ENCODE measurements at regions not wholly inside any gene's neighbourhood (a gene's known extent, or its start where the extent isn't known, plus 50 kb on each side); places are given as distances from the start of the nearest gene placed in this dataset.
A peak's percentile ranks its signal among the peaks of the same experiment; 100 is the strongest.
"Not testable (repeated sequence)": the region's sequence is repeated elsewhere in the genome, so short reads cannot be mapped to it uniquely, and the experiment has no call there.

DNA sequence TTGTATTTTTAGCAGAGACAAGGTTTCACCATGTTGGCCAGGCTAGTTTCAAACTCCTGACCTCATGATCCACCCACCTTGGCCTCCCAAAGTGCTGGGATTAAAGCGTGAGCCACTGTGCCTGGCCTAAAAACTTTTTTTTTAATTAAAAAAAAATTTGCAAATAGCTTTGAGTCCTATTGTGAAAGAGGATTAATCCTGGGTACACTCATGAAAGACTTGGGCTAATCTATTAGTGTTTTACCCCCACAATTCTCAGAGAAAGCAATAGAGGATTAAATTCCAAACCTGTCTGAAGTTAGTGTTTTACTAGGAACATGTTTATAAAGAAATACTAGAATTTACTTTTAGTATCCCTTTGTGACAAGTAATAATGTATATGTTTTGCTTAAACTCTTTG, 76.9 kb upstream of the ITGB1 start:
- DNase-seq, result no peak

DNA sequence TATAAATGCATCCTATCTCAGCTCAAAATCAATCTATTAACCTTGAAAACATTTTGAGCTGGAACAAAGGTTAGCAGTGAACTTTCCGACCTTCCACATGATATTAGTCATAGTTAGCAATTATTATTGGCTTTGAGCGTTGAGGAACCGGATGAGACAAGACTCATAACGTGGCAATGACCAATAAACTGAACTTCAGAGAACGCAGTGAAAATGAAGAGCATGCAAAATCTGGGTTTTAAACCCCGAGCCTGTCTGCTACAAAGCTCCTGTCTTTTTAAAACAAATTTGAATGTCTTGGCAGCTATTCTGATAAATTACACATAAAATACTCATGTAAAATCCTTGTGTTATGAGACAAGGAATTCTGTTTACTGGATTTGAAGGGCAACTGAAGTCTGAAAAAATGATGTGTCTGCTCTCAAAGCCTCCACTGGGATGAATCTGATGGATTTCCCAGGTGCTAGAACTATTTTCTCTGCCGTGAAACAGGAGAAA, 74.7 kb upstream of the ITGB1 start:
- no peak for DNase-seq

DNA sequence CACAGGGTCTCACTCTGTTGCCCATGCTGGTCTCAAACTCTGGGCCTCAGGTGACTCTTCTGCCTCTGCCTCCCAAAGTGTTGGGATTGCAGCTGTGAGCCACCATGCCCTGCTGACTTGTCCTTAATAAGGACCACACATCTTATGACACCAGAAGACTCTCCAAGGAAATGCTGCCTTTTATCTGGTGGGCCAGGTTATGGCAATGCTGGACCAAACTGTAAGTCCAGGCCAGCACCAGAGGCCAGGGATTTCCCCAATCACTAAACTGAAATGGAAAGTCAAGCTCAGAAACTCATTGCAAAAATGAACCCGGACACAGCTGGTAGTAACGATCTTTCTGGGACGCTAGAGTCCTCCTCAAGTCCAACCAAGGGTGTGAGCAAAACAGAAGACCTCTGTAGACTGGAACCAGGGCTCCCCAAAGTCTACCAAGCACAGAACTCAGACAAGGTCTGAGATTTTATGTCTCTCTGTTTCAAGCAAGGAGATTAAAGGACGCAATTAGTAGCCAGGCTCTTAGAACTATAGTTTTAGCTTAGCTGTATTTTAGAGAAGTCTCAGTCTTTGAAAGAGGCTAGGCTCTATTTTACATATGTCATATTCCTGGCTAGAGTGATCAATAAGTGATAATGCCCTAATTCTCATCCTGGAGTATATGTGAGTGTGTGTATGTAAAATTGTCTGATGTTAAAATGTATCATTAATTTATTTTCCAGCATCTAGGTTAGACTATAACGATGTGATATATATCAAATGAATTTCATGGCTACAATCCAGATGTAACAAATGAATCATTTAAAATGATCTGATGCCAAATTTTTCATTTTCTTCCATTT, 74.0 kb upstream of the ITGB1 start:
- no peak for DNase-seq

DNA sequence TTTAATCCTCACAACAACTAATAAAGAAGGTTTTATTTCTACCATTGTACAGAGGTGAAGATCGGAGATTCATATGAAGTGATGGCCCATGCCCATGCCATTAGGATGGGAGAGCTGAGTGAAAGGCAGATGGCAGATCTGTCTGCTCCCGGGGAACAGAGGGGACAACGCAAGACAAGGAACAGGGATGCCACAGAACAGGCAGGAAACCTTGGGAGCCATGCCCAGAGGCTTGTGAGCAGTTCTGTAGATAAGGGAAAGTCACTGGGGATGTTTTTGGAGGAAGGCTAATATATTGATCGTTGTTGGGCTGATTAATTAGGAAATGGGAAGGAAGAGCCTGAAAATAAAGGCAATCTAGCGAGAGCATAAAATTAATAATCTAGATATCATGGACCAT, 73.1 kb upstream of the ITGB1 start:
- DNase-seq, result no peak

DNA sequence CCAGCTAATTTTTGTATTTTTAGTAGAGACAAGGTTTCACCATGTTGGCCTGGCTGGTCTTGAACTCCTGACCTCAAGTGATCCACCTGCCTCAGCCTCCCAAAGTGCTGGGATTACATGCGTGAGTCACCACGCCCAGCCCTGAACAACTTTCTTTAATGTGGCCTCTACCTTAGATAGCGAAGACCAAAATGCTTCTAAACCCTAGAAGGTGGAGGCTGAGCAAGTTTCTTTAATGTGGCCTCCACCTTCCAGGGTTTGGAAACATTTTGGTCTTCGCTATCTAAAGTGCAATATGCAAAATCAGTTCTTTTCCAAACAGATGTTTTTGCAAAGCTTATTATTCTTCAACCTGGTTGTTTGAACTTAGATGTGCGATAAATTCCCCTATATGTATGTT, 70.5 kb upstream of the ITGB1 start:
- DNase-seq, result not testable (repeated sequence)

DNA sequence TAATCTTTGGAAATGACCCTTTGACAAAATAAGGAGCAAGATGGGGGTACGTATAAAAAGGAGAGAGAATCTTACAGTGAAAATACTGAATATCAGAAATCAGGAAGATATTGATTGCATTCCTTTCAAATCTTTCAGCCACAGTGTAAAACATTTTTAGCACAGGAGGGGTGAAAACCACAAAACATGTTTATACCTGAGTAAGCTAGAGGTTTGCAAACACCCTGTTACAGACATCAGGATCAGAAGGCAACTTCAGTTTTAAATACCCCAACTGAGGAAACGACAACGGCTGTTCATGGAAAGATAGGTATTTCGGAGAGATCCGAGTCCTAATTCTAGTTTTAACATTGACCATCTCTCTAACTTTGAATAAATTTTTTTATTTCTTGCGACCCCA, 69.1 kb upstream of the ITGB1 start:
- no peak for DNase-seq

DNA sequence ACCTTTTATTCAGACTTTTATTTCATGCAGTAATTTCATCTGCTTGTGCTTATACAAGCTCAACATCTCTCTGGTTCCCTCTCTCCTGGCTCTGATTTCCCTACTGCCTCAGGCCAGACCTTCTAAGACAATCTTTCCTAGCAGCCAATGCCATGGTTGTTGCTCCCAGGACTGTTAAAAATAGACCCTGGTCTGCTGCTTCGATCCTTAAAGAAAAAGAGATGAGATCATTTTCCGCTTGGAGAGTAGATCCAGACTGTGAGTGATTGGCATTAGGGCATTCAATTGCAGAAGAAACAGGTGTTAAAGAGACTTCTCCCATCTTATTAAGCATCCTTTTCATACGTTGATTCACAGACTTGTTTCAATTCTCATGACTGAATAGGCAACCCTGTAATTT, 68.4 kb upstream of the ITGB1 start:
- DNase-seq, result no peak

DNA sequence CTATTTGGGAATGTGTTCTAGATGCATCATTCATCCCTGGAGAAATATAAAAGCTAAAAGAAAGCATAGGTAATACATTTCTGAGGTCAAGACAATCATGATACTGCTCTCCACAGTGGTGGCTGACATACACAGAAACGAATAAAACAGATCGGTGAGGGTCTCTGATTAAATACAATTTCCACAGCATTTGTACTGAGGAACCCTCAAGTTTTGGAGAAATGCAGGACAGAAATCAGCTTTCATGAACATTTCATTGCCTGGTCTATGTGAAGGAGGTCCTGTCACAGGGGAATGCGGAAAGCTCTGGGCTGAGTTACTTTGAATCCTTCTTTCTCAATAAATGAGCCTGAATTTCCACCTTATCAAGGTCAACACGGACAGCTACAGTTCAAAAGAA, 67.9 kb upstream of the ITGB1 start:
- no peak for DNase-seq

DNA sequence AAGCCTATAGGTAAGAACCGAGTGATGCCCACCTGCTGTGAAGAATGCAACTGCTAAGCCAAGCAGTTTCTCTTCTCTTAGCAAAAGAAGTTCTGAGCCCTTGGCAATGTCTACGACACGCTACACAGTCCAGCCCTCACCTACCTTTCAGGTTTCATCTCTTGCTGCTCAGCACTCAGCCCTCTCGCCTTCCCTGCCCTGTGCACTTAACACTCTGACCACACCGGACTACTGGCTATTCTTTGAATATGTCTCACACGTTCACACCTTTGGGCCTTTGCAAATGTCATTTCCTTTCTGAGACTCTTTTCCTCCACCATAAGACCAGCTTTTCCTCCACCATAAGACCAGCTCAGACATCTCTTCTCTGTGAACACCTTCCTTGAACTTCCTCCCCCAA, 67.0 kb upstream of the ITGB1 start:
- no peak for DNase-seq

DNA sequence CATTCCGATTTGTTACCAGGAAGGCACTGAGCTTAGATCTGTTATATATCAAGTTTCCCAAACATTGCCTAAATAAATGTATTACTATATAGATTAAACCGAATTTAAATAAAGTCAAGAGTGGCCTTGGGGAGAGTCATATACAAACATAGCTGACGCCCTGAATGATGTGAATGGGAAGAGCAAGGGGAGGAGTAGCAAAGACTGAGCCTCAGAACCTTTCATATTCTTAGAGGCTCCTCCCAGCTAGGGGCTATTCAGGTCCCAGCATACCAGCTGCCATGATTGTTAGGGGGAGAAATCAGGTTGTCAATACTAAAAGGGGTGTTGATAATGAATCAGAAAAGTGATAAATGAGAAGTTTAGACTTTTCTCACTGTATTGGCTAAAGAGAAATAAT, 64.7 kb upstream of the ITGB1 start:
- DNase-seq, result no peak

DNA sequence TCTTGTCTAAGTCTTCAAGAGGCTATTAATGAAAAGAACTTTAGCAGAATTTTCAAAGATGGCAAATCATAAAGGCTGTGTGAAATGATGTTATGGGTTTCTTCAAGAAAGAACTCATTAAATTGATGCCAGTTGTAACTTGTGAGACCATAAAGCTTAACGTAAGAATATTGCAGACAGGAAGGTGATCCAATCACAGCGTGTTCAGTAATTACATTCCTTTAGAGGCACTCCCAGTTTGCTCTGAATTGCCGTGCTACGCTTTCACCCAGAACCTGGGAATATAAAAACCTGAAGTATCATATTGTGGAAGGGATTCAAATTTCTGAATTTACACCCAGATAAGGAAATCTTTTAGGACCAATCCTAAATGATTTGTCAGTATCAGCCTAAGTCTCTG, 64.1 kb upstream of the ITGB1 start:
- no peak for DNase-seq

DNA sequence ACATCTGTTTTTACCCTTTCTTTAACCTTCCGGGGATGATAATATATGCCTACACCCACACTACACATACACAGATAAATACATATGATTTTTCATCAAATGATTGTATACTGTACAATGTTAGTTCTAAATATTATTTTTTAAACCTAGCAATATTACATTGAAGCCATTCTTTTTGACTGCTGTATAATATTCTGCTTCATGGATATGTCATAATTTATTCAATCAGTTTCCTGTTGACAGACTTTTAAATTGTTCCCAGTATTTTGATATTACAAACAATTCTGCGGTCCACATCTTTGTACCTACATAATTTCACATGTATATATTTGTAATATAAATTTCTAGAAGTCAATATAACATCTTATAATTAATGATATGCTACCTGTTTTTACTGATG, 59.0 kb upstream of the ITGB1 start:
- DNase-seq, result no peak

DNA sequence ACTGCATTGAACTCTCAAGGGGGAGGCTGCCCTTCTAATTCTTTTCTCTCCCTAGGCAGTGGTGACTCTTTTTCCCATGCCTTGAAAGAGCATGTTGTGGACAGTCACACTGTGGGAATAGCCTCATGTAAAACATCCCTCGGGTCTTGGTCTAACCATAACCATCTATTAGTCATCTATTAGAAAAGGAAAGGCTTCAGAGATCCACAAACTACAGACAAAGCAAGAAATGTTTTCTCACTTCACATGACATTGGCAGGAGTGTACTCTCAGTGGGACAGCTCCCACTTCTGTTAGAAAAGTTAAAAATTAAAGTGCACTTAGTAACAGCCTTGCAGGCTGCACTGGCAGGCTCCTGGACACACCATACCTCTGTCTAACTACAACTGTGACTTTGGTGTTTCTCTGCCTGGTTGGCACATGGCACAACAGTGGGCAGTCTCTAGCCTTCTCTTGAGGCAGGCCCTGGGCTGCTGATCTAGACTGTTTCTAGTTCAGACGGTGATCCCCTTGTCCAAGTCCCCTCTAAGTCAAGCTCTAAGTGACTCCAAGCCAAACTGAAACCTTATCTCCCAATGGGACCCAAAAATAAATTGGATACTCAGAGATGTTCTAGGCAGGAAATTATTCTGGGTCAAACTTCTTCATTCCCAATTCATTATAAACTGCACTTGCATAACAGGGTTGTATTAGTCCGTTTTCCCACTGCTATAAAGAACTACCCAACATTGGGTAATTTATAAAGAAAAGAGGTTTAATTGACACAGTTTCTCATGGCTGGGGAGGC, 57.9 kb upstream of the ITGB1 start:
- no peak for DNase-seq

DNA sequence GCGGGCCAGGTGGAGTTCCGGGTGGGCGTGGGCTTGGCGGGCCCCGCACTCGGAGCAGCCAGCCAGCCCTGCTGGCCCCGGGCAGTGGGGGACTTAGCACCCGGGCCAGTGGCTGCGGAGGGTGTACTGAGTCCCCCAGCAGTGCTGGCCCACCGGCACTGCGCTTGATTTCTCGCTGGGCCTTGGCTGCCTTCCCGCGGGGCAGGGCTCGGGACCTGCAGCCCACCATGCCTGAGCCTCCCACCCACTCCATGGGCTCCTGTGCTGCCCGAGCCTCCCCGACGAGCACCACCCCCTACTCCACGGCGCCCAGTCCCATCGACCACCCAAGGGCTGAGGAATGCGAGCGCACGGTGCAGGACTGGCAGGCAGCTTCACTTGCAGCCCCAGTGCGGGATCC, 55.3 kb upstream of the ITGB1 start:
- DNase-seq, result not testable (repeated sequence)

DNA sequence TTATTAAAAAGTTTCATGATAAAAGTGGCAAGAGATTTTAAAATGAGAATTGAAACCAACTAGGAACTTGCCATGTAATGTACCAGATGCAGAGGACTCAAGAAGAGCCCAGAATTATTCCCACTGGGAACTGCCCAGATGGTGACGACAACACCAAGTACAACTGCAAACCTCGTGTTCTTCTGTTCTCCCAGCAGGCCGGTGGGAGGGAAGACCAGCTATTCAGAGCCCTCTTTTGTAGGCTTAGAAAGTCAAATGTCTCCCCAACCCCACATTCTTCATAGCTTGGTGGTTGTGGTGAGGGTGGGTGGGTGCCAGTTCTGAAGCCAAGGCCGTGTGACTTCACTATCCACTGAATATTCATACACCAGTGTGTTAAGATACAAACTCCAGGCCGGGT, 54.3 kb upstream of the ITGB1 start:
- DNase-seq, result no peak

DNA sequence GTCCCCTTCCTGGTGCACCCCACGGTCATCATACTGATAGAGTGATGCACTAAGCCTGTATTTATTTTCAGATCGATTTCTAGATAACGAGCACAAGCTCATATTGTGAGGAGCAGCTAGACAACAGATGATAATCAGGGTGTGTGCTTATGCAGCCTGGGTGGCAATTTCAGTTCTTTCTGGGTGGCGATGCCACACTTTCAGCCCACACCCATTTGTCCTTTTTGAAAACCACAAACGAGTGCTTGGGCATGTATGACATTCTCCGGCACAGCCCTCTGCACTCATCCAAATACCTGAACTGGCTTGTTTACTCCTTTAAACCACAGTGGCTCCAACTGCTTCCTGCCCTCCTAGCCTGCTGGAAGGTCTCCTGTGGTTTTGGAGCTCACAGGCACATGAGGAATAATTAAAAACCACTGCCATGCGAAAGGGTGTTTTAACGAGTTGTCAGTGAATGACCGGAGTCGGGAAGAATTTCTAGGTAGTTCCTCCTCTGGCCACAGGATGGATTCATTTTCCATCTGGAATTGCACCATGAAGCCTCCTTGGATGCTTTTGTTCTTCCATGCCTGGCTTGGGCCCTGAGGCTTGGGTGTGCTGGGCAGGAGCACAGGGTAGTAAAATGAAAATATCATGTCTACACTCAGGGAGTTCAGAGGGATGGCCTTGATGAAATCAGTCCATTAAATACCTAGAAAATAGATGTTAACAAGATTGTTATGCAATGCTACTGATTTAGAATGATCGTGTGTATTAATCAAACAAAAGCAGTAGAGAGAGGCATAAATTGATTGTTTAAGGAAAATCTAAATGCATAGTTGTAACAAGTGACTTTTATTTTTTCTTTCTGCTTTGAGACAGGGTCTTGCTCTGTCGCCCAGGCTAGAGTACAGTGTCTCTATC, 52.4 kb upstream of the ITGB1 start:
- peak; percentile 31 for DNase-seq

DNA sequence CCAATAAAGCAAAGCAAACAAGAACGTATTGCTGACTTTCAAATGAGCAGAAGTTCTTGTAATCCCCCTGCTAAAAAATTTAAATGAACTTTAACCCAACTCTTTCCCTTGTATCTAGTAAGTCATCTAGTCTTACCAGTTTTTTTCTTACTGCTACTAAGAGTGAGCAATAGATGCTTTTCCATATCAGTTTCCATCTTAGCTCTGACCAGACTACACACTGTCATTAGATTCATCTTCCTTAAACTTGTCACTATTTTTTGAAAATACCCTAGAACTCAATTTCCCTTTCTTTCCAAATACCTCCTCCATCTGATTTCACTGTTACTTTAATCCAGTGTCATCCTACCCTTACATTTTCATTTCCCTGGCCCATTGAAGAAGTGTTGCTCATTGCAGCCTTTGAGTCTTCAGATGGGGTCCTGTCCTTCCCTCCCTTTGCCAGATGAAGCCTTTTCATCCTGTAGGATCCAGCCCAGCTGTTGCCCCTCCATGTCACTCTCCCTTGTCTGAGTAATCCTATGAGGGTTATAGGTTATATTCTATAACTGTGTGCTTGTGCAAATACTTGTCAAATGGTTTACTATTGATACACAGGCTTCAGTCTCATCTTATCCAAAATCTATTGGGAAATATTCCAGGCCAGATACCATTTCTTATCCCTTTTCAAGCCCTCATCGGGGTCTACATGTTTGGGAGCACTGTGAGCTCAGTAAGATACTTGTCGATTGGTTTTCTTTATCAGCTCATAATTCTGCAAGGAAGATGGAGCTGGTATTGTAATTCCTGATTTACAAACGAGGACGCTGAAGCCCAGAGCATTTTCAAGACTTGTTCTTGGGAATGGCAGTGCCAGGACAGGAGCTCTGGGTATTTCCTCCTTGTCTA, 51.5 kb upstream of the ITGB1 start:
- no peak for DNase-seq

DNA sequence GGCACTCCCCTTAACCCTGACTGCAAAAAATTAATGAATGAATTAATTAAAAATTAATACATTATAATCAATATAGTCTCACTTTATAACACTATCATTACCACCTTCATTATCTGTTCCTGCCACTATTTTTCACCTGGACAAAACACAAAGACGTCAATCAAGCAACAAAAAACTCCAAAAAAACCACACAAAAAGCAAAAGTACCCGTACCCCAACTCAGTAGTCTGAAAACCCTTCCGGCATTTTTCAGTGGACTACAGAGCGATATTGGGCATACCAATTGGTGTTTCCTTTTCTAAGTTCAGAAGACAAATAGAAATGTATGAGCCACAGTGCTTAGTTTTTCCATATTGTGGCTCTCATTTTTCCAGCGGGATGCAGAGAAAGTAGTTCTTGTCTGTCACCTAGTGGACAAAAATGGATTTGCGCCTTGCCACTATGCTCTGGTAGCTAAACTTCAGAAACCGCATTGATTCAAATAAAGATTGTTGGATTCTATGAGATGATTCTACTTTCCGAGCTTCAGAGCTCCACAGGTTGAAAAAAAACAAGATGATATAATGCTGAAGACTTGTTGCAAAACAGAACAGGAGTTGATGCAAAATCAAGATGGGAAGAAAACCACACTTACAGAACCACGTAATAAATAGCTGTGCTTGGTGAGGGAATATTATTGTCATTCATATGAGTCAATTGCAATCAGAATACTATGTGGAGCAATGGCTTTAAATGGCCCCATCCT, 50.6 kb upstream of the ITGB1 start:
- peak; percentile 41 for DNase-seq

DNA sequence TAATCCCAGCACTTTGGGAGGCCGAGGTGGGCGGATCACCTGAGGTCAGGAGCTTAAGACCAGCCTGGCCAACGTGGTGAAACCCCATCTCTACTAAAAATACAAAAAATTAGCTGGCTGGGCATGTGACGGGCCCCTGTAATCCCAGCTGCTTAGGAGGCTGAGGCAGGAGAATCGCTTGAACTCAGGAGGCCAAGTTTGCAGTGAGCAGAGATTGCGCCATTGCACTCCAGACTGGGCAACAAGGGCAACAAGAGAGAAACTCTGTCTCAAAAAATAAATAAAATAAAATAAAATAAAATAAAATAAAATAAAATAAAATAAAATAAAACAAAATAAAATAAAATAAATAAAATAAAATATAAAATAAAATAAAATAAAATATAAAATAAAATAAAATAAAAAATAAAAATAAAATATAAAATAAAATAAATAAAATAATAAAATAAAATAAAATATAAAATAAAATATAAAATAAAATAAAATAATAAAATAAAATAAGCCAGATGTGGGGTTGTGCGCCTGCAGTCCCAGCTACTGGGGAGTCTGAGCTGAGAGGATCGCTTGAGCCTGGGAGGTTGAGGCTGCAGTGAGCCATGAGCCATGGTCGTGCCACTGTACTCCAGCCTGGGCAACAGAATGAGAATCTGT, 49.8 kb upstream of the ITGB1 start:
- not testable (repeated sequence) for DNase-seq

Data from CD4-positive, alpha-beta T cell treated with Interleukin-15 for 1 hour (primary cell).